Neutrophil (primary cell): ENCODE measurements at regions not wholly inside any gene's neighbourhood (a gene's known extent, or its start where the extent isn't known, plus 50 kb on each side); places are given as distances from the start of the nearest gene placed in this dataset.

ENCODE experiments used
- H3K27ac ChIP-seq: fragments of 200-600 bp; sonication (generic); 2 replicates; pipeline ENCODE4 v1.5.1; 2016; ENCODE audit warnings: mild to moderate bottlenecking, moderate library complexity
- H3K27me3 ChIP-seq: fragments of 200-600 bp; sonication (generic); 2 replicates; pipeline ENCODE4 v1.6.0; 2016; ENCODE audit warnings: mild to moderate bottlenecking
- H3K36me3 ChIP-seq: fragments of 200-600 bp; sonication (generic); 2 replicates; pipeline ENCODE4 v1.5.1; 2017
- H3K4me1 ChIP-seq, 2 experiments: fragments of 200-600 bp in 1 of 2; sonication (generic) in 1 of 2; 1 replicate in 1 of 2; 2 replicates in 1 of 2; pipeline versions ENCODE4 v1.5.1 to v1.6.1; 2013 to 2016; ENCODE audit warnings: low read depth in 1 of 2, low read length in 1 of 2, mild to moderate bottlenecking in 1 of 2, moderate library complexity in 1 of 2; ENCODE audit not compliant: control insufficient read depth in 1 of 2, insufficient read depth in 1 of 2
- H3K4me3 ChIP-seq, 2 experiments: fragments of 200-600 bp in 1 of 2; sonication (generic) in 1 of 2; 1 replicate in 1 of 2; 2 replicates in 1 of 2; pipeline ENCODE4 v1.5.1; 2013 to 2016; ENCODE audit warnings: low read depth in 1 of 2, low read length in 1 of 2, mild to moderate bottlenecking in 1 of 2, moderate library complexity in 1 of 2
- H3K9me3 ChIP-seq: fragments of 200-600 bp; sonication (generic); 2 replicates; pipeline ENCODE4 v1.5.1; 2016
- TF ChIP-seq, protein P1 (sequence below): fragments of 200-600 bp; sonication (generic); IDR thresholded peaks from 2 replicates; pipeline ENCODE4 v1.5.1; 2016; ENCODE audit warnings: antibody characterized with exemption

DNA sequence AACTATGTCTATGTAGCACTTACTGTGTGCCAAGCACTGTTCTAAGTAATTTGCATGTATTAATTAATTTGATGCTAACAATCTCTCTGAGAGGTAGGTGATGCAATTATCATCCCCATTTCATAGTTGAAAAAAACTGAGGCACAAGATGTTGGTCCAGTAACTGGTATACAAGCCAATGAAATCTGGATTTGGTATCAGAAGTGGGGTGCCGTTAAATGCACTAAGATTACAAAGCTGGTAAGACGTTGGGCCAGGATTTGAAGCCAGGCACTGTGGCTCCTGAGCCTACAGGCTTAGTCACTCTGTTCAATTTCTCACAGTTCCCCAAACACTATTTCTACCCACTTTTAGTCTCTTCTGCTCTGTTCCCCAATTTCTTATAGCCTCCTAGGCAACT, 70.4 kb upstream of the CACNA1A start:
- H3K27me3 ChIP-seq, result peaks cover 9% of the 10 kb centered on the region
- H3K27ac ChIP-seq, result no peak overlapping the region
- H3K4me3 ChIP-seq, result no peak overlapping the region
- TF ChIP-seq, protein P1, sequence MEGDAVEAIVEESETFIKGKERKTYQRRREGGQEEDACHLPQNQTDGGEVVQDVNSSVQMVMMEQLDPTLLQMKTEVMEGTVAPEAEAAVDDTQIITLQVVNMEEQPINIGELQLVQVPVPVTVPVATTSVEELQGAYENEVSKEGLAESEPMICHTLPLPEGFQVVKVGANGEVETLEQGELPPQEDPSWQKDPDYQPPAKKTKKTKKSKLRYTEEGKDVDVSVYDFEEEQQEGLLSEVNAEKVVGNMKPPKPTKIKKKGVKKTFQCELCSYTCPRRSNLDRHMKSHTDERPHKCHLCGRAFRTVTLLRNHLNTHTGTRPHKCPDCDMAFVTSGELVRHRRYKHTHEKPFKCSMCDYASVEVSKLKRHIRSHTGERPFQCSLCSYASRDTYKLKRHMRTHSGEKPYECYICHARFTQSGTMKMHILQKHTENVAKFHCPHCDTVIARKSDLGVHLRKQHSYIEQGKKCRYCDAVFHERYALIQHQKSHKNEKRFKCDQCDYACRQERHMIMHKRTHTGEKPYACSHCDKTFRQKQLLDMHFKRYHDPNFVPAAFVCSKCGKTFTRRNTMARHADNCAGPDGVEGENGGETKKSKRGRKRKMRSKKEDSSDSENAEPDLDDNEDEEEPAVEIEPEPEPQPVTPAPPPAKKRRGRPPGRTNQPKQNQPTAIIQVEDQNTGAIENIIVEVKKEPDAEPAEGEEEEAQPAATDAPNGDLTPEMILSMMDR, result no peak
- peaks cover 4% of the 10 kb centered on the region for H3K9me3 ChIP-seq
- no peaks in the 10 kb centered on the region for H3K36me3 ChIP-seq
- no peaks in the 10 kb centered on the region for H3K4me1 ChIP-seq

DNA sequence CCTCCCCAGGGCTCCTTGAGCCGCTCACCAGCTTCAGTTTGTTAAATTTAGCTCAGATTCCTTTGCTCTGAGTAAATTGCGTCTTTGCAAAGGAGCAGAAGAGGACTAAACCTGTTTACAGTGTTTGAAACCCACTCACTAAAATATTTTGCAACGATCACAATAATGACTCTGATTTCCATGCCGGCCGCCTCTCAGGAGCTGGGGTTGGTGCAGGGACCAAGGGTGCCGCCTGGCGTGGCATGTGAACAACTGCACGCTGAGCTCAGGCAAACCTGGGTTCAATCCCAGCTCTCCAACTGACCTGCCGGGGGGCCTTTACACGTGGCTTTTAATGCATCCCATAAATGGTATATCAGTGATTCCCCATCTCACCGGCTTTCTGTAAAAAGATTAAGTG, 68.7 kb upstream of the CACNA1A start:
- Histone ChIP-seq H3K4me1 (no peaks in the 10 kb centered on the region), H3K27ac (no peak overlapping the region), H3K9me3 (peaks cover 4% of the 10 kb centered on the region), H3K4me3 (no peak overlapping the region), H3K27me3 (peaks cover 9% of the 10 kb centered on the region), H3K36me3 (no peaks in the 10 kb centered on the region)
- TF ChIP-seq, protein P1, result no peak

DNA sequence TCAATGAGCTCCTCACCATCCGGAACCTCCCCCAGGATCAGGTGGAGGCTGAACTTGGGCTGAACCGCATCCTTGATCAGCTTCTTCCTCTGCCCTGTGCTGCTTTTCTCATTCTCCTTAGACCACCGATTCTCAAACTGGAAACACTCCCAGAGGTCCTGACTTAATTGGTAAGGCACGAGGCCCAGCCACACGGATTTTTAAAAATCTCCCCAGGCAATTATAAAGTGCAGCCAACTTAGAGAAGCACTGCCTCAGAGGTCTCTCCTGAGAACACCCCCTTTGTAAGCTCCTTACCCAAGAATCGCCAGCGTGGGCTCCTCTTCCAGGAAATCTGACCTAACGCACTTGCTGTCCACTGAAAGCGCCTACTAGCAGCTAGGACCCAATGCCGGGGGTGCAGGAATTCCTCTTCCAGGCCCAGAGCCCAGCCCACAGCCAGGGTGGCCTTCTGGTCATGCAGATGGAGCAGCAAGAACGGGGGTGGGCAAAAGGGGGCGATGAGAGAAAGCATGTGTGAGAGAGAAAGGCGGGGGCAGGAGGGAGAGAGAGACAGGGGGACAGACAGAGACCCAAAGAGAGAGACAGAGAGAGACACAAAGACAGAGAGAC, 66.9 kb upstream of the CACNA1A start:
- Histone ChIP-seq H3K27me3 (peaks cover 9% of the 10 kb centered on the region), H3K4me1 (no peaks in the 10 kb centered on the region), H3K36me3 (no peaks in the 10 kb centered on the region), H3K9me3 (peaks cover 4% of the 10 kb centered on the region), H3K4me3 (no peak overlapping the region), H3K27ac (no peak overlapping the region)
- TF ChIP-seq, protein P1, result no peak

DNA sequence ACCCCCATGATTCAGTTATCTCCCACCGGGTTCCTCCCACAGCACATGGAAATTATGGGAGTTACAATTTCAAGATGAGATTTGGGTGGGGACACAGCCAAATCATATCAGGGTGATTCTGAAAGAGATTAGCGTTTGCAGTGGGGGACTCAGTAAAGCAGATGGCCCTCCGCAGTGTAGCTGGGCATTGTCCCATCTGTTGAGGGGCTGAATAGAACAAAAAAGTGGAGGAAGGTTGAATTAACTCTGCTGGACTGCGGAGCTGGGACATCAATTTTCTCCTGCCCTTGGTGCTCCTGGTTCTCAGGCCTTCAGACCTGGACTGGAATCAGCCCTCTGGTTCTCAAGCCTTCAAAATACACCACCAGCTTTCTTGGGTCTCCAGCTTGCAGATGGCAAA, 55.2 kb upstream of the CACNA1A start:
- H3K9me3 ChIP-seq, result no peaks in the 10 kb centered on the region
- H3K36me3 ChIP-seq, result no peaks in the 10 kb centered on the region
- no peaks in the 10 kb centered on the region for H3K4me1 ChIP-seq
- no peak overlapping the region for H3K4me3 ChIP-seq
- H3K27ac ChIP-seq, result no peak overlapping the region
- TF ChIP-seq, protein P1, result no peak
- peaks cover 3% of the 10 kb centered on the region for H3K27me3 ChIP-seq

DNA sequence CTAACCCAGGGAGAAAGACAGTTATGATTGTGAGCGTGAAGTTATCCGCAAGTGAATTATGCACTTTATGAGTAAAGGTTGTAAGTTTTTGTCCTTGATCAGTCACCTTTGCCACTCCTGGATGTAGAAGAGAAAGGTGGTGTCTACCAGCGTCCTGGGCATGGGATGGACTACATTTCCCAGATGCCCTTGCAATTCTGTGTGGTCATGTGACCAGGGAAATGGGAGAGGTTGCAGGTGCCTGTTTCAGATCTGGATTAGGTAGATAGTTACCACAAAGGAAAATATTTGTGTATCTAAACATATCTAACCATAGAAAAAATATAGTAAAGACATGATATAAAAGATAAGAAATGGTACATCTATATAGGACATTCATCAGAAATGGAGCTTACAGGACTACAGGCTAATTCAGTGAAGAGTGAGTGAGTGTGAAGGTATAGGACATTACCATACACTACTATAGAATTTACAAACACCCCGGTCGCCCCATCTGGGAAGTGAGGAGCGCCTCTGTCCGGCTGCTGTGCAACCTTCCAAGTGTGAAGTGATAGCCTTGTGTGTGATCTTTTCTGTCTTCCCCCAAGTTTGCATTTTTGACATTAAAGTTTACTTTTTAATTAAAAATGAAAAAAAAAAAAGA, 51.6 kb upstream of the CACNA1A start:
- H3K27ac ChIP-seq, result no peak overlapping the region
- TF ChIP-seq, protein P1, result no peak
- H3K27me3 ChIP-seq, result peaks cover 30% of the 10 kb centered on the region
- H3K36me3 ChIP-seq, result no peaks in the 10 kb centered on the region
- H3K4me3 ChIP-seq, result no peak overlapping the region
- no peaks in the 10 kb centered on the region for H3K4me1 ChIP-seq
- no peaks in the 10 kb centered on the region for H3K9me3 ChIP-seq
